Activated T-cell treated with anti-CD3 and anti-CD28 coated beads, Interleukin-2, amount 50 U/mL, for 72 hours (primary cell): ENCODE measurements at regions not wholly inside any gene's neighbourhood (a gene's known extent, or its start where the extent isn't known, plus 50 kb on each side); places are given as distances from the start of the nearest gene placed in this dataset.
"Not testable (repeated sequence)": the region's sequence is repeated elsewhere in the genome, so short reads cannot be mapped to it uniquely, and the experiment has no call there.

Source experiments
- ATAC-seq, 2 donors: fragments of 150-1000 bp; cut with Tn5 transposase; replicated peaks in 1 of 2; 2 replicates each; pipeline ENCODE4 v1.10.0; 2021; ENCODE audit warnings: moderate library complexity in 2 of 2, mild to moderate bottlenecking in 1 of 2
- DNase-seq, 2 donors: peaks; one replicate each; pipeline ENCODE4 v3.0.0; 2021 to 2022; ENCODE audit warnings: mixed read lengths in 1 of 2
- H3K27ac Mint-ChIP-seq: one replicate; pipeline ENCODE4 v1.8.0; 2022; ENCODE audit warnings: mild to moderate bottlenecking, moderate library complexity, mixed read lengths
- H3K27me3 Mint-ChIP-seq: one replicate; pipeline ENCODE4 v1.8.0; 2022; ENCODE audit warnings: low read depth, mixed read lengths
- H3K36me3 Mint-ChIP-seq, 2 donors: one replicate each; pipeline ENCODE4 v1.8.0; 2022; ENCODE audit warnings: mixed read lengths in 2 of 2, mild to moderate bottlenecking in 1 of 2; ENCODE audit not compliant: insufficient read depth in 2 of 2
- H3K4me1 Mint-ChIP-seq: one replicate; pipeline ENCODE4 v1.8.0; 2022; ENCODE audit warnings: low read depth, mixed read lengths
- H3K4me3 Mint-ChIP-seq, 2 donors: one replicate each; pipeline ENCODE4 v1.8.0; 2022; ENCODE audit warnings: mild to moderate bottlenecking in 2 of 2, mixed read lengths in 2 of 2, moderate library complexity in 2 of 2
- H3K9me3 Mint-ChIP-seq, 2 donors: one replicate each; pipeline ENCODE4 v1.8.0; 2022; ENCODE audit warnings: mixed read lengths in 2 of 2

DNA sequence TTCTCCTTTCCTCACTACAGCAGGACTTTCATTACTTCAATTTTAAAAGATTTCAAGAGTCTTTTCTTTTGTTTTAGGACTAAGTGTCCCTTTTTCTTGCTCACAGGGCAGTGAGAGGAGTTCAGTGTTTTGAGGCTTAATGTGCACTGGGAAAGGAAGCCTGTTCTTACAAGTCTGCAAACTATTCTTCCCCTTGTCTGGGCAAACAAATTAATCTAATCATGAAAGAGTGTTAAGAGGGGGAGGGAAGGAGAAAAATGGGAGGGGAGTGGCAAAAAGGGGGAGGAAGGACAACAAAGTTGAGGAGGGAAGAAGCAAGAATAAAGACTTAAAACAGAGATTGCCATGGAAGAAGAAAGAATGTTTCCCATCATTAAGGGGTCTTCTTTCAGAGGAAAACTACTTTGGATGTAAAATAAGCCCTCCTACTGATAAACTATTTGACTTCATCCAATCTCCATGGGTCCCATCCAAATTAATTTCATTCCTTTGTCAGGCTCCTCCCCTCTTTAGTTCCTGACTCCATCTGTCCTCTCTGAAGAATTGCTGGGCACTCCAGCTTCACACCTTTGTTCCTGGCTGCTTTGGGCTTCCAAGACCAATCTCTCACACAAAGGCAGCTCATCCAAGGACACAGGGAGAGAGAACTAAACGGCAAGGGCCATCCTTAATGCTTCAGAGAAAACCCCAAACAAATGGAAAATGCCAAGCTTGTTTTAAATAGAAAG is 244.5 kb downstream of the TPBG start:
- Mint-ChIP-seq H3K27ac (no peak overlapping the region), H3K9me3 (no peaks in the 10 kb centered on the region), H3K4me3 (no peak overlapping the region)

GRCh38 chr6:82608781-82609180 is 245.2 kb downstream of the TPBG start:
- Mint-ChIP-seq H3K4me1 (no peaks in the 10 kb centered on the region), H3K27ac (no peak overlapping the region), H3K9me3 (no peaks in the 10 kb centered on the region), H3K27me3 (no peaks in the 10 kb centered on the region), H3K36me3 (no peaks in the 10 kb centered on the region), H3K4me3 (no peak overlapping the region)
- DNase-seq (no peak), ATAC-seq (no peak)

More for the DNA sequence above, 244.5 kb downstream of the TPBG start:
- H3K36me3 Mint-ChIP-seq = no peaks in the 10 kb centered on the region
- H3K4me1 Mint-ChIP-seq = no peaks in the 10 kb centered on the region
- no peaks in the 10 kb centered on the region for H3K27me3 Mint-ChIP-seq
- ATAC-seq = no peak
- DNase-seq = no peak

GRCh38 chr6:82611751-82612150 is 248.1 kb downstream of the TPBG start:
- ATAC-seq = no peak
- no peak overlapping the region for H3K27ac Mint-ChIP-seq
- H3K36me3 Mint-ChIP-seq = no peaks in the 10 kb centered on the region
- DNase-seq = no peak
- H3K9me3 Mint-ChIP-seq = no peaks in the 10 kb centered on the region
- H3K27me3 Mint-ChIP-seq = no peaks in the 10 kb centered on the region
- no peak overlapping the region for H3K4me3 Mint-ChIP-seq
- H3K4me1 Mint-ChIP-seq = no peaks in the 10 kb centered on the region

GRCh38 chr6:82612475-82613039 is 248.9 kb downstream of the TPBG start:
- Mint-ChIP-seq H3K36me3 (no peaks in the 10 kb centered on the region), H3K27me3 (no peaks in the 10 kb centered on the region), H3K9me3 (no peaks in the 10 kb centered on the region), H3K27ac (no peak overlapping the region), H3K4me3 (no peak overlapping the region), H3K4me1 (no peaks in the 10 kb centered on the region)
- no peak for DNase-seq
- ATAC-seq = no peak

DNA sequence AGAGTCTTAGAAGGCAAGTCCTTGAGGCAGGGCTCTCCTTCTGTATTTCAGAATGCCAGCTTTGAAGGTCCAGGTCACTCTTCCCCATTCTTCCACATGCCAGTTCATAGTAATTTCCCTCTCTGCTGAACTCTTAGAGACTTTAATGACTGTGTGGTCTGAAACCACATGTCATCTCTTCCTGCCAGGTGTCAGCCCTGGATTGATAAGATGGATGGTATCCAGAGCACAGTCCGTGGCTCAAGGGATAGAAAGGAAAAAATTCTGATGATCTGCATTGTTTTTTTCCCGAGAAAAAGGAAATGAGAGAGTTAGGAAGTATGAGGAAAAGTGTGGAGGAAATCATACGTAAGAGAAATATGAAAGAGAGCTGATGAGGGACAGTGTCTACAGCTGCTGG is 250.9 kb downstream of the TPBG start:
- no peak for ATAC-seq
- H3K9me3 Mint-ChIP-seq = no peaks in the 10 kb centered on the region
- no peaks in the 10 kb centered on the region for H3K27me3 Mint-ChIP-seq
- no peak for DNase-seq
- no peaks in the 10 kb centered on the region for H3K36me3 Mint-ChIP-seq
- no peaks in the 10 kb centered on the region for H3K4me1 Mint-ChIP-seq
- no peak overlapping the region for H3K27ac Mint-ChIP-seq
- H3K4me3 Mint-ChIP-seq = no peak overlapping the region

- Mint-ChIP-seq H3K4me1 (no peaks in the 10 kb centered on the region), H3K36me3 (no peaks in the 10 kb centered on the region), H3K27me3 (no peaks in the 10 kb centered on the region), H3K4me3 (no peak overlapping the region), H3K9me3 (peaks cover 0 to 1% of the 10 kb centered on the region in 2 donors), H3K27ac (no peak overlapping the region)
- DNase-seq = no peak
- ATAC-seq = no peak
Measured at GRCh38 chr6:82616386-82617028, 252.9 kb downstream of the TPBG start.

GRCh38 chr6:82617648-82618047 is 254.0 kb downstream of the TPBG start:
- DNase-seq (no peak), ATAC-seq (no peak)
- Mint-ChIP-seq H3K36me3 (no peaks in the 10 kb centered on the region), H3K27me3 (no peaks in the 10 kb centered on the region), H3K9me3 (peaks cover 0 to 1% of the 10 kb centered on the region in 2 donors), H3K27ac (no peak overlapping the region), H3K4me3 (no peak overlapping the region), H3K4me1 (no peaks in the 10 kb centered on the region)

- DNase-seq = no peak
- Mint-ChIP-seq H3K27ac (no peak overlapping the region), H3K27me3 (no peaks in the 10 kb centered on the region), H3K4me1 (no peaks in the 10 kb centered on the region), H3K4me3 (no peak overlapping the region), H3K36me3 (no peaks in the 10 kb centered on the region), H3K9me3 (peaks cover 0 to 1% of the 10 kb centered on the region in 2 donors)
- no peak for ATAC-seq
Measured at GRCh38 chr6:82619573-82619972, 256.0 kb downstream of the TPBG start.

- Mint-ChIP-seq H3K27ac (no peak overlapping the region), H3K4me1 (no peaks in the 10 kb centered on the region), H3K27me3 (no peaks in the 10 kb centered on the region), H3K4me3 (no peak overlapping the region), H3K9me3 (peaks cover 0 to 3% of the 10 kb centered on the region in 2 donors), H3K36me3 (no peaks in the 10 kb centered on the region)
- no peak for DNase-seq
- no peak for ATAC-seq
Measured at GRCh38 chr6:82622461-82622860, 258.8 kb downstream of the TPBG start.

DNA sequence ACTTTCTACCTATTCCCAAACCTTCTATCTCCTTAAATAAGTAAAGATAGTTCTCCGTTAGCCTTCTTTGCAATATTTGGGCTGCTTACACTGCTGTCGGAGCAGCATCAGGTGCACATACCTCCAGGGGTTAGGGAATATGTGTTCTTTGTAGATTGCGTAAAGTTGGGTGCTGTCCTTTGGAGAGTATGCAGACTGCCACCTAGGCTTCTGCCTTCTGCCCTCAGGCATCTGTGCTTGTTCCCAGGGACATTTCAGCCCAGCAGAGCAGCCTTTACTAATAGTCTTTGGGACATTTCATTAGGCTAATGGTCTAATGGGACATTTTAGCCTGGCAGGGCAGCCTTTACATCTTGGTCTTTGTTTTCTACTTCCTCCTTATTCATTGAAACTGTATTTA is 260.6 kb downstream of the TPBG start:
- Mint-ChIP-seq H3K9me3 (peaks cover 0 to 3% of the 10 kb centered on the region in 2 donors), H3K27ac (no peak overlapping the region), H3K27me3 (no peaks in the 10 kb centered on the region), H3K4me3 (no peak overlapping the region), H3K4me1 (no peaks in the 10 kb centered on the region), H3K36me3 (no peaks in the 10 kb centered on the region)
- DNase-seq (no peak), ATAC-seq (no peak)

DNA sequence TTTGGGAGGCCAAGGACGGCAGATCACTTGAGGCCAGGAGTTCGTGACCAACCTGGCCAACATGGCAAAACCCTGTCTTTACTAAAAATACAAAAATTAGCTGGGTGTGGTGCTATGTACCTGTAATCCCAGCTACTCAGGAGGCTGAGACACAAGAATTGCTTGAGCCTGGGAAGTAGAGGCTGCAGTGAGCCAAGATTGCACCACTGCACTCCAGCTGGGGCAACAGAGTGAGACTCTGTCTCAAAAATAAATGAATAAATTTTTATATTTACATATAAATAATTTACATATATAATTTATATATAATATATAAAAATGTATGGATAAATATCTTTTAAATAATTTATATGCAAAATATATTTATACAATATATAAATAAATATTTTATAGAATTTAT is 263.3 kb downstream of the TPBG start:
- not testable (repeated sequence) for H3K36me3 Mint-ChIP-seq, DNase-seq, H3K27me3 Mint-ChIP-seq, H3K27ac Mint-ChIP-seq, H3K9me3 Mint-ChIP-seq, H3K4me3 Mint-ChIP-seq, ATAC-seq, H3K4me1 Mint-ChIP-seq

DNA sequence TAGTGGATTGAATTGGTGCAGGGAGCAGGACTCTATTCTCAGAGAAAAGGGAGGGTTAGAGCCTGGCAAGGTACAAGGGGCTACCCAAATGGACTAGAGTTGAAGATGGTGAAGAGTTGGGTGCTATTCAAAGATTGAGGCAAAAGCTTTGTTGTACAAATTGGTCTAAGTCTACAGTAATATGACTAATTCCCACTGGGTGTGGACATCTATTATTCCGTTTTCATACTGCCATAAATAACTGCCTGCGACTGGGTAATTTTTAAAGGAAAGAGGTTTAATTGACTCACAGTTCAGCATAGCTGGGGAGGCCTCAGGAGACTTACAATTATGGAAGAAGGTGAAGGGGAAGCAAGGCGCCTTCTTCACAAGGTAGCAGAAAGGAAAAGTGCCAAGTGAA is 266.3 kb downstream of the TPBG start:
- H3K36me3 Mint-ChIP-seq = no peaks in the 10 kb centered on the region

GRCh38 chr6:82641677-82642076 is 278.1 kb downstream of the TPBG start:
- Mint-ChIP-seq H3K4me3 (no peak overlapping the region), H3K9me3 (peaks cover 4 to 6% of the 10 kb centered on the region in 2 donors), H3K27ac (no peak overlapping the region), H3K27me3 (no peaks in the 10 kb centered on the region), H3K4me1 (no peaks in the 10 kb centered on the region), H3K36me3 (no peaks in the 10 kb centered on the region)
- no peak for DNase-seq
- ATAC-seq = no peak

More for the DNA sequence above, 266.3 kb downstream of the TPBG start:
- H3K9me3 Mint-ChIP-seq = peaks cover 0 to 5% of the 10 kb centered on the region in 2 donors
- no peaks in the 10 kb centered on the region for H3K4me1 Mint-ChIP-seq
- no peak overlapping the region for H3K4me3 Mint-ChIP-seq
- H3K27me3 Mint-ChIP-seq = no peaks in the 10 kb centered on the region
- H3K27ac Mint-ChIP-seq = no peak overlapping the region
- DNase-seq (no peak), ATAC-seq (no peak)
